RPMI7951 (cell line): ENCODE measurements at regions not wholly inside any gene's neighbourhood (a gene's known extent, or its start where the extent isn't known, plus 50 kb on each side); places are given as distances from the start of the nearest gene placed in this dataset.

Experiments used
- DNase-seq: peaks from one replicate; pipeline ENCODE4 v3.0.0-alpha.2; 2012; ENCODE audit warnings: low read depth

DNA sequence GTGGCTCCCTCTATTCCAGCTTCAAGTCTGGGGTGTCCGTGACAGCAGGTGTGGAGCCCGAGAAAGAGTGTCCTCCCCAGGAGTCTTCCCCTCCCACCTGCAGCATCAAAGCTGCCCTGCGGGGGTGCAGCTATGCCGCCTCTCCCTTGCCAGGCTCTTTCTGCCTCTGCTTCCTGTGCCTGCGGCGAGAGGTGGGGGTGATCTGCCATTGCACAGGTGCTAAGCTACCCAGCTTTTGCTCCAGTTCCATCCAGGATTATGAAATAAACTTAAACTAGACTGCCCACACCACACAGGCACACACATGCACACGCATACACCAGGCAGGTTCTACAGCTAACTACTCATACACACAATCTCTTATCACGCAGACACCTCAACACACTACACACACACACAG, 104.7 kb upstream of the CLDN10 start:
- DNase-seq = no peak

DNA sequence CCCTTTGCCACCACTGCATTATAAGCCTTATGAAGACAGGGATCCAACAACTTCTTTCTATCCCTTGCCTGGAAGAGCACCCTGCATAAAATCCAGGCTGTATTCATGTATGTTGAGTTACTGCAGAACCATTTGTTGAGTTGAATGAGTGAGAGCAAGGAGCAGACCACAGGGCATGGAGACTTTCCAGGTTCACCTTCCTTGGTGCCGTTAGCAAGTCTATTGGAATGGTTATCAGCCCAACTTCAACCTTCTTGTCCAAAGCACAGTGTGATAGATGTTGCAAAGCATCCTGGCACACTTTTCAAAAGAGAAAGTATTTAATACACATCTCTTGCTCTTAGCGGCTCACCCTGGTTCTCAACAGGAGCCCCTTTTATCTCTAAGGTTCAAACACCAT, 100.9 kb upstream of the CLDN10 start:
- no peak for DNase-seq

DNA sequence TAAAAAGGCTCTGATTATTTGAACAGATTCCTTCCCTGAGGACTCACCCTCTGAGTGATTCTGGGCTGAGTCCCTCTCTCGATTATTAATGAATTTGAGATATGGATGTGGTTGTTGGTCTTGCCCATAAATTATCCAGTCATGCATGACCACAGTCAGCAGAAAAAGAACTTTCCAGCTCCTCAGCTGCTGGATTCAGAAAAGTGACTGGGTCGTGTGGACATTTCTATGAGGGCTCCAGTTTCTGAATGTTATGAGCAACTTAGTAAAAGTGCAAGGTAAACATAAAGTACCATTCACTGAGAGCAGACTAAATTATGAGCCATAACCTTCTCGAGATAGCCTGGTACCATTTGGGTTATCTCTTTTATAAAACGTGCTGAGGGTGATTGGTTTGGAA, 100.1 kb upstream of the CLDN10 start:
- no peak for DNase-seq

DNA sequence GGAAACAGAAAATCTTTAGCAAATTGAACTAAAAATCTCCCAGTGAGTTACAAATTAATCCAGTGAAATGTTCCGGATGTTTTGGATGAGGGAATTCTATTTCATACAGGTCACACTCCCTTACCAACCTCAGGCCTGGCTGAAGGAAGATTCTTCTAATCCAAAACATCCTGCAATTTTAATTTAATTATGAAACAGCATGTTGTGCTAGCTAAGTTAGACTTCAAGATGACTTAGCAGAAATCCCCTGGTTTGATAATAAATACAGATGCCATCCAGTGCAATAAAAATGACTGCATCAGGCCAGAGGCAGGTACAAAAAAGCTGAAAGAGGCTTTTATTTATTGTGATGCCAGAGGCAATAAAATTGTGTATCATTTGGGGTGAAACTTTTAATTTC, 96.7 kb upstream of the CLDN10 start:
- DNase-seq = no peak

DNA sequence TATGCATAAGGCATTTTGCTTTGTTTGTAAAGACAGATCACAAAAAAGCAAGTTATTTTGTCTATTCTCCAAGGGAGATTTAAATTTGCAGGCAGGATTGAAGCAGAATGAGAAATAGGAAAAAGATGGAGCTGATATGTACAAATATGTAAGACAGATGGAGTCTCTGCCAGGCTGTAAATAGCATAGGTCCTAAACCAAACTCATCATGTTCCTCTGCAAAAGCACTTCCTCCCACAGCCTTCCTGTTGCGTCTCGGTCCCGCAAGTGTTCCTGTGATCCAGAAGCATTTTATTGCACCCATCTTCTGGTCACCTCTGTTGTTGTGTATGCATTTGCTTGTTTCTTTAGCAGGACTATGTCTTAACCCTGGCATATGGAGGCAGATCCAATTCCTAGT, 95.7 kb upstream of the CLDN10 start:
- no peak for DNase-seq

DNA sequence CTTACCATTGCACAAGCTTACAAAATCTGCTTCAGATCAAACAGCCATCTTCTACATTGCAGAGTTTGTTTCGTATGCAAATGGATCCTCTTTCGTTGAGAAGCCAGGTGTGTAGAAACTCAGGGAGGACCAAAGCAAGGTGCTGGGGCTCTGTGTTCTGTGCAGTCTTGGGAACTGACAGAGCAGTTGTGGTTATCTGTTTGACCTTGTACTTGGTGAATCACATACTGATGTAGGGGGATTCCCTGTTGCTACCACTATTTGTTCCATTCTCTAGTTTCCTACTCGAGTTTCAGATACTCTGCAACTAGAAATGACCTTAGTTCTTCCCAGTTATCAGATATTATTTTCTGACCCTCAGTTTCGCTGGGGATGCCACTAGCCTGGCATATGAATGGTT, 95.2 kb upstream of the CLDN10 start:
- no peak for DNase-seq

DNA sequence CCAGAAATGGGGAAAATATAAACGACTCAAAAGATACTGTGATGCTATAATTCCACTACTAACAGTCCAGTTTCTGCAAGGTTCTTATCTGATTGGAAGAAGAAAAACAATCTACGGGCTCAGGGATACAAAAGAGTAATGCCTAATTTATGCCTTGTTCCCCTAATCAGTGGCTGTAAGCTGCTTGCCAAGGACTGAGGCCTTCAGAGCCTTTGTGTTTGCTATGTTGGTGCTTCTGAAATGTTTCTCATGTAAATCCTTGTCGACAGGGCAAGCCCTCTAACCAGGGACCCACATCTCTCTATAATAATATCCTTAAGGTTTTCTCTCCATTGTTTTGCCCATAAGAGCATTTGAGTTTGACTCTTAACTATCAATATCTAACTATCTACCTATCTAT, 89.7 kb upstream of the CLDN10 start:
- no peak for DNase-seq

DNA sequence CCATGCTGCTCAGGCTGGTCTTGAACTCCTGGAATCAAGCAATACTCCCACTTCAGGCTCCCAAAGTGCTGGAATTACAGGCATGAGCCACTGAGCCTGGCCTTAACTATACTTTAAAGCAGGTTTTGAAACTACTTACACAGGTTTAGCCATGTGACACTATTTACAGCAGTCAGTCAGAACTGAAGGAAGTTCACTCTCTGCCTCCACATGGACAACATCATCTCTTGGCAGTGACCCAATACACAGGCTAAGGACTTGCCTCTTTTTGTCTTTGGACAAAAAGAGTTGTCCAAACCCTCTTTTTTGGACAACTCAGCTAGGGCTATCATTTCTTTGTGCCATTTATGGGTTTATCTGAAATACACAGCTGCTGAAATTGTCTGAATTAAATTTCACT, 89.0 kb upstream of the CLDN10 start:
- no peak for DNase-seq

DNA sequence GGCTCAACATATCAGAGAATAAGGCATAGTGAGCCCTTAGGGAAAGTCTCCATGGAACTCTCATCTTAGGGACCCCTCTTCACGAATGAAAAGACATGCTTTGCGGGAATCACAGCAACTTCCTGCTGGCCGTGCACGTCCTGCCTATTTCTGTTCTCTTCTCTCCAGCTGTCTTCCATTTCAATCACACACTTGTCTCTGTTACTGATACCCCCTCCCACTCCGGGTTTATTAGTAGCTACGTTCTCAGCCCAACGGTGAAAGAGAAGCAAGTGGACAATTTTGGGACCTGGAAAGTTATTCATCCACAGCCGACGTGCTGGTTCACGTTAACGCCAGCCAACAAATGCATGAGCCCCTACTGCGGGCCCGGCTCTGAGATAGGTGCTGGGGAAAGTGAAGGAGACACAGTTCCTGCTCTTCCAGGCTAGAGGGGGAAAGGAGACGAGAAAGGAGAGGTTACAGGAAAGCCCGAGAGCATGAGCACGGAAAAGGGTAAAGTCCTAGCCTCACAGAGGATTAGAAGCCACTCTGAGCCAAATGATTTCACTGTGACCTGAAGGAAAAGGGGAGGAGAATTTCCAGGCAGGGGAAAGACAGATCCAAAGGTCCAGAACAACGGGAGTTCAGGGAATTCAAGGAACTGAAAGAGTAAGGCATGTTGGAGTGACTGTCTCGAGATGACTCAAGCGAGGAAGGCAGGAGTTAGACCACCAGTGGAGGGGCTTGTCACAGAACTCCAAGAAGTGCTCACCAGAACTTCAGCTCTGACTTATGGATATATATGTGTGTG, 81.8 kb upstream of the CLDN10 start:
- no peak for DNase-seq

DNA sequence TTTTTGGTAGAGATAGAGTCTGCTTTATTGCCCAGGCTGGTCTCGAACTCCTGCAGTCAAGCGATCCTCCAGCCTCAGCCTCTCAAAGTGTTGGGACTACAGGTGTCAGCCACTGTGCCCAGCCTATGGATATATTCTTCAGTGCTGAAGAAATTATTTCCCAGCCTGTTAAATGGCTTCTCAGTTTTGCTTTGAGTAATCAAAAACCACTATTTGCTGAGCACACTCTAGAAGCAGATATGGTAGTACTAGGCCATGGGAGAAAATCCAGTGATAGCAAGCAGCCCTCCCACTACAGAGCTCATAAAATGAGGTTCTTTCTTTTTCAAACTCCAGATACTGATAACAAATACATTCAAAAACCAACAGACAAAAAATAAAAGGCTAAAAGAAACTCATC, 80.6 kb upstream of the CLDN10 start:
- no peak for DNase-seq

DNA sequence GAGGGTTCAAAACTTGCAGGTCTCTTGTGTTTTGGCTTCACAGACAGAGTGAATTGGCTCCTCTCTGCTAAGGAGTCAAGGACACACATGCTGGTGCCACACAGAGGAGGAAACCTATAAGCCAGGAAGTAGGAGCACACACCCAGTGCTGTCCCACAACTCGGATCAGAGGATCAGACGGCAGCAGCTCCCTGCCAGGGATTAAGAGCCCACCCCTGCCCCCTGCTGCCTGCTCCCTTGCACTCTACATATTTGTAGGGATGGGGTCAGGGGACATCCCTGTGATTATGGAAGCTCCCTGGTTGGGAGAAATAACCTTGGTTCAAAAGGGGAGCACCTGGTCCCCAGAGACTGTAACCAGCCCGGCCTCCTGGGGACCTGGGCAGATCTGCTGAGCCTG, 77.5 kb upstream of the CLDN10 start:
- no peak for DNase-seq

DNA sequence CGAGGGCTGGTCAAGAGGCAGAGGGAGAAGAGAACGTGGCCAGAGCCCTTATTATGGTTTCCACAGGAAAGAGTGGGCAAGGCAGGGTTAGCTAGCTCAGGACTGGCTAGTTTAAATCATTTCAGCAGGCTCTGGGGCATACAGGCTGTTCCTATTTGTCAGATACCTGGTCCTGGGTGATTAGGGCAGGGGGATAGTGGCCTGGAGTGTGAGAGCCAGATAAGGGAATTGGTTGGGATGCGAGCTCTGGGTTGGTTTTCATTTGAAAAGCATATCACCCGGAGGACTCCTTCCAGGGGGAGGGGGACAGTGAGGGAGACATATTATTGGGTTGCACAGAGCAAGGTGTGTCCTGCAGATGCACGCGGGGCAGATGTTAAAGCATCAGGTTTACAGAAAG, 75.3 kb upstream of the CLDN10 start:
- DNase-seq = no peak

DNA sequence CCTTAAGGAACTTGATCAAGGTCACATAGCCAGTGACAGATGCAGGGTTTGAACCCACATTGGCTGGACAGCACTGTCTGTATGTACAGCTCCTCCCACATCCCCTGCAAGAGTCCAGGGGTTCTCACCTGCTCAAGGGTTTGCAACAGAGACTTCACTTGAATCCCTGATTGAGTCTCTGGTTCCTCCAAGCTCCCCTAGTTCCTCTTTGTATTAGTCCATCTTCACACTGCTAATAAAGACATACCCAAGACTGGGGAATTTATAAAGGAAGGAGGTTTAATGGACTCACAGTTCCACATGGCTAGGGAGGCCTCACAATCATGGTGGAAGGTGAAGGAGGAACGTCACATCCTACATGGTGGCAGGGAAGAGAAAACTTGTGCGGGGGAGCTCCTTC, 72.8 kb upstream of the CLDN10 start:
- DNase-seq = no peak

DNA sequence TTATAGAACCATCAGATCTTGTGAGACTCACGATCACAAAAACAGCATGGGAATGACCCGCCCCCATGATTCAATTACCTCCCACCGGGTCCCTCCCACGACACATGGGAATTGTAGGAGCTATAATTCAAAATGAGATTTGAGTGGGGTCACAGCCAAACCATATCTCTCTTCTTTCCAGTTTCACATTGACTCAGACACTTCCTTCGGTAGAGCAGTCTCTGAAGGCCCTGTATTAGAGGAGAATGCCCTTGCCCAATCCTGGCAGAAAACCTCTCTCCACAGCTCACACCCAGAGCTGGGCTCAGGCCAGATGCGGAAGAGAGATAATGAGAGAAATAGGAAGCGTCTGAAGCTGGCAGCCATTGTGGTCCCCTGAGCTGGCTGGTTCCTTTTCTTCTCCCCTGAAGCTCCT, 72.4 kb upstream of the CLDN10 start:
- DNase-seq = peak; percentile 28

DNA sequence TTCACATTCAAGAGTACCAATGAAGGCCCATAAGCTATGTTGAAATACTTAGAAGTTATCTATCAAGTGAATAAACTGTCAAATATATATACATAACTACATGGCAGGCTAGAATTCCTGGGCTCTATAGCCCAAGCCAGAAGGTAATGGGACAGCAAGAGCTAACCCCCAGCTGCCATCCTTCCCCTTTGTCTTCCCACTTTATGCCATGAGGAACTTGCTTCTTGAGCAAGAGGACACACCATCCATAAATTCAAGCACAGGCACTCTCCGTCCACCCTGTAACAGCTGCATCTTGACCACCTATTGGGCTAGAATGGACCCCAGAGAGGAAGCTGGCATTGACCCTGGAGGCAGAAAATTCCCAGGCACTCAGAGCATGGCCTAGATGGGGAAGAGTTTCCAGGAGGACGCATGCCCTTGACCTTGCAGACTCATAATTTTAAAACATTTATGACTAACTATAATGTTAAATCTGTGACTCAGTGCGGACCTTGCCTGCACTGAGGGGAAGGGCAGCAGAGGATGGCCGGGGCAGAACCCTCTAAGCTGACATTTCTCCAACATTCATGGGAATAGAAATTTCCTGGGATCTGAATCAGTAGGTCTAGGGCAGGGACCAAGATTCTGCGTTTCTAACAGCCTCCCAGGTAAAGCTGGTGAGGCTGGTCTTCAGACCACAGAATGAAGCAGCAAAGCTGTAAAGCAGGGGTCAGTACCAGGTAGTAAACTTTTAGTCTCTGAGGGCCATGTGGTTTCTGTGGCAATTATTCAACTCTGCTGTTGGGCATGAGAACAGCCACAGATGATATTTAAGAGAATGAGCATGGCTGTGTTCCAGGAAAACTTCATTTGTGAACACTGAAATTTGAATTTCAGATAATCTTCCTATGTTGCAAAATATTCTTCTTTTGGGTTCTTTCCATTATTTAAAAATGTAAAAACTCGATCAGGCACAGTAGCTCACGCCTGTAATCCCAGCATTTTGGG, 71.4 kb upstream of the CLDN10 start:
- no peak for DNase-seq

DNA sequence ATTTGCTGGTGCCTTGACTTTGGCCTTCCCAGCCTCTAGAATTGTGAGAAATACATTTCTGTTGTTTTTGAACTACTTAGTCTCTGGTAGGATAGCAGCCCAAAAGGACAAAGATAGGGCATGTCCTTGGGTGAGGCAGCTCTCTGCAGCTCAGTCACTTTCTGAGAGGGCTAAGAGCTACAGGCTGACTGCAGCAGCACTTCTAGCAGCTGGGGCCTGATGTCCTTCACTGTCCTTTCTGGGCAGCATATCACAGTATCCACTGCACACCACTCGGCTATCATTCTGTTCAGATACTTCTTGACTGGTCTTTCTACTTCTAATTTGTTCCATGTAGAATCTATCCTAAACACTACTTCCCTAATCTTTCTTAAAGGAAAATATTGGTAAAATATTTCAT, 68.5 kb upstream of the CLDN10 start:
- no peak for DNase-seq

DNA sequence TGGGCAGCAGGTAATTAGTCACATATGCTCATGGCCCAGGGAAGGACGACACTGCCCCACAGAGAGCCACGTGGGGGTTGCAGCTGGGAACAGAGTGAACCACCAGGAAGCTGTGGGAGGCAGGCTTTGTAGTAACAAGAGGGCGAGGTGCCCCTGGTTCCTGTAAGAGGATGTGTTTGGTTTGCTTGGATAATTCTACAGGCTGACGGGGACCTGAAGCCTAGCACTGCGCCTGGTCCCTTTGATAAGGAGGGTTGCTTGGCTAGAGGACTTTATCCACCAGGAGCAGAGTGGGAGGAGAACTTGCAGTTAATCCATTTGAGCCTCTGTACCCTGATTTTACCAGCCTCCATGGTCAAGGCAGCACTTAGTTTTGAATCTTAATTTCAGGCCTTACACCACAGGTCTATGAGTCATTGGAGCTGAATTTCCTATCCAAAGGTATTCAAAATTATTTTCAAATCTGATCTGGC, 67.4 kb upstream of the CLDN10 start:
- DNase-seq = peak; percentile 8

DNA sequence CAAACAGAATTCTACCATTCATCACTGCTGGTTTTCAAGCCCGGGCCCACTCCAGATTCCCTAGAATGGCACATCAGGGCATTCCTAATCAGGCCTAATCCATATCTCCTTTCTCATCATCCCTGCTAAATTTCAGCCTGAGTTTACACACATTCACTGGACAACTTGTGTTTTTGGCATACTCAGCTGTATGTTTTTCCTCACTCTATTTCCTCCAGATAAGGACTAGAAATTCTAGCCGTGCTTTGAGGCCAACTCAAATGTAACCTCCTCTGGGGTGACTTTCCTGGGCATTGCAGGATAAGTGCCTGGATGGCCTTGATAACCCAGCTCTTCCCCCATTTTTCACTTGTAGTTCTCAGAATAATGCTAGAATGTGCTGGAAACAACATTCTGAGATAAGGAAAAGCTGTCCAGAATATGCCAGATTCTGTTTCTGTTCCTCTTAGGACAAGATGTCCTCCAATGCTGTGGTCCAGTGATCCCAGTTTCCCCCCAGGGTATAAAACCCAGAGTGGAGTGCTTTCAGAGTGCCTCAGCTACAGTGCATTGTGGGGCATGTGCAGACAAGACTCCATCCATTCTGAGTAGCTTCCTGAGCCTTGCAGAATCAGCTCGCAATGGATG, 66.9 kb upstream of the CLDN10 start:
- no peak for DNase-seq

DNA sequence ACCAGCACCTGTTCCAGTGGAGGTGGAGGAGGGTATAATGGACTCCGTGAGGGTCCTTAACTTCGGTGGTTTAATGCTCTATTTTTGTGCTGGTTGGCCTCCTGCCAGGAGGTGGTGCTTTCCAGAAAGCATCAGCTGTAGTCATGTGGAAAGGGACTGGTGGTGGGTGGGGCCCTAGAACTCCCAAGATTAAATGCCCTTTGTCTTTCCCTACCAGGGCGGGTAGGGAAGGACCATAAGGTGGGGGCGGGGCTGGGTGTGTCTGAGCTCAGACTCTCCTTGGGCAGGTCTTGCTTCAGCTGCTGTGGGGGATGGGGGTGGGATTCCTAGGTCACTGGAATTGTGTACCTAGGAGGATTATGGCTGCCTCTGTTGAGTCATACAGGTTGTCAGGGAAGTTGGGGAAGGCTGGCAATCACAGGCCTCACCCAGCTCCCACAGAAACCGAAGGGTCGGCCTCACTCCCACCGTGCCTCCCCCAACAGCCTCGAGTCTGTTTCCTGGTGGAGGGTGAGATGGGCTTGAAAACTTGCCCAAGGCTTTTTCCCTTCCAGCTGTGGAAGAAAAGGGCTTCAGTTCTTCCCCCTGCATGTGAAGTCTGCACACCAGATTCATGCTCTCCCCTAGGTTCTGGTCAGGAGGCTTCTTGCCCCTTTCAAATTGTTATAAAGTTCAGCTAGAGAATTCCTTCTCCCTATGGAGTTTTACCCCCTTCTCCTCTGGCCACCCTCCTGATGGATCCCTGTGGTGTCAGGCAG, 60.3 kb upstream of the CLDN10 start:
- no peak for DNase-seq

DNA sequence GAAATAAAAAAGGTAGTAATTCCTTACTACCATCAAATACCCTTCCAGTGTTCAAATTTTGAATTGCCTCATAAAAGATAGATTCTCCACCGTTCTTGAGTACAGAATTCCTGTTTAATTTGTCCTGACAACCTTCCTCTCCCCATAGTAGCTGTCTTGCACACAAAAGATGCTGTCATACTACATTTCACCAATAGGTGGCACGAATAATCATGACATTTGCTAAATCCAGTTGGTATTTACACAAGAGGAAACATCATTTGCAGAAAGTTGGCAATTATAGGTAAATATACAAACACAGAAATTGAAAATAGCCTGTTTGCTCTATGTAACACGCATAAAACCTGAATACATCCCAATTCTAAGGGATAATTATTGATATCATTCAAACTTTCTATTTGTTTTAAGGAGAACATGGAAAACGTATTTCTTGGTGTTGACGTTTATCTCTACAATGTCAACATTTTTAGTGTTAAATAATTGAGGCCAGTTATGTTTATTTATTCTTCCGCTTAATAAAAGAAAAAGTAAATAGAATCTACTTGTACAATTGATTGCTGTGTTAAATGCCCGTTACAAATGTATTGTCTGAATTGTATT, 58.3 kb upstream of the CLDN10 start:
- DNase-seq = peak; percentile 50

DNA sequence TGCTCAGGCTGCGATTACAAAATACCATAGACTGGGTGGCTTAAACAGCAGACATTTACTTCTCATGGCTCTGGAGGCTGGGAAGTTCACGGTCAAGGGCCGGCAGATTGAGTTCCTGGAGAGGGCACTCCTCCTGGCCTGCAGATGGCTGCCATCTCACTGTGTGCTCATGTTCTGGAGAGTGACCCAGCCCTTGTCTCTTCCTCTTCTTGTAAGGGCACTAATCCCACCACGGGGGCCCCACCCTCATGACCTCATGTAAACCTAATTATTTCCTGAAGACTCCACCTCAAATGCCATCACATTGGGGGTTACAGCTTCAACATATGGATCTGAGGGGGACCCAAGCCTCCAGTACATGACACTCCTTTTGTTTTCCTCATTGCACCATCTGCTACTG, 56.0 kb upstream of the CLDN10 start:
- DNase-seq = no peak
